ENCODE measurements at regions not wholly inside any gene's neighbourhood (a gene's known extent, or its start where the extent isn't known, plus 50 kb on each side); places are given as distances from the start of the nearest gene placed in this dataset.

GRCh38 chr2:120430957-120431356, 85.0 kb downstream of the INHBB start:
- no peak overlapping the region for H3K4me3 ChIP-seq (ENCODE audit: low read length)
- TF ChIP-seq CTCF (IDR thresholded peaks at IDR 0.05; ENCODE audit: insufficient read depth, low read depth, low read length, missing control alignments) = no peak
- no peak for DNase-seq (ENCODE audit: low read depth)

GRCh38 chr2:120431386-120432292, 85.7 kb downstream of the INHBB start:
- no peak overlapping the region for H3K4me3 ChIP-seq (ENCODE audit: low read length)
- no peak for DNase-seq (ENCODE audit: low read depth)
- no peak for TF ChIP-seq CTCF (IDR thresholded peaks at IDR 0.05; ENCODE audit: insufficient read depth, low read depth, low read length, missing control alignments)

GRCh38 chr2:120432293-120432975, 86.5 kb downstream of the INHBB start:
- no peak overlapping the region for H3K4me3 ChIP-seq (ENCODE audit: low read length)
- TF ChIP-seq CTCF (IDR thresholded peaks at IDR 0.05; ENCODE audit: insufficient read depth, low read depth, low read length, missing control alignments) = no peak
- DNase-seq (ENCODE audit: low read depth) = no peak

GRCh38 chr2:120432976-120433815, 87.3 kb downstream of the INHBB start:
- no peak for DNase-seq (ENCODE audit: low read depth)
- H3K4me3 ChIP-seq (ENCODE audit: low read length) = no peak overlapping the region
- no peak for TF ChIP-seq CTCF (IDR thresholded peaks at IDR 0.05; ENCODE audit: insufficient read depth, low read depth, low read length, missing control alignments)

- no peak overlapping the region for H3K4me3 ChIP-seq (ENCODE audit: low read length)
- no peak for TF ChIP-seq CTCF (IDR thresholded peaks at IDR 0.05; ENCODE audit: insufficient read depth, low read depth, low read length, missing control alignments)
- no peak for DNase-seq (ENCODE audit: low read depth)
These were observed 87.9 kb downstream of the INHBB start for GRCh38 chr2:120433816-120434290.

- DNase-seq (ENCODE audit: low read depth) = no peak
- no peak overlapping the region for H3K4me3 ChIP-seq (ENCODE audit: low read length)
- no peak for TF ChIP-seq CTCF (IDR thresholded peaks at IDR 0.05; ENCODE audit: insufficient read depth, low read depth, low read length, missing control alignments)
These were observed 88.8 kb downstream of the INHBB start for GRCh38 chr2:120434492-120435308.
